Epithelial cell of esophagus (primary cell): ENCODE measurements at regions not wholly inside any gene's neighbourhood (a gene's known extent, or its start where the extent isn't known, plus 50 kb on each side); places are given as distances from the start of the nearest gene placed in this dataset.
A peak's percentile ranks its signal among the peaks of the same experiment; 100 is the strongest.
"Not testable (repeated sequence)": the region's sequence is repeated elsewhere in the genome, so short reads cannot be mapped to it uniquely, and the experiment has no call there.

Experiments
- DNase-seq: peaks from one replicate; pipeline ENCODE4 v3.0.0; 2010; ENCODE audit warnings: low read depth
- H3K4me3 ChIP-seq: 2 replicates; pipeline ENCODE4 v1.5.1; 2011; ENCODE audit warnings: mild to moderate bottlenecking, low read length, control low read depth
- TF ChIP-seq, protein P1 (sequence below): IDR thresholded peaks from 2 replicates; pipeline ENCODE4 v1.5.1; 2011; ENCODE audit warnings: low read depth, mild to moderate bottlenecking, low read length, control low read depth, inconsistent platforms; ENCODE audit not compliant: insufficient read depth; ENCODE audit errors: missing control alignments

DNA sequence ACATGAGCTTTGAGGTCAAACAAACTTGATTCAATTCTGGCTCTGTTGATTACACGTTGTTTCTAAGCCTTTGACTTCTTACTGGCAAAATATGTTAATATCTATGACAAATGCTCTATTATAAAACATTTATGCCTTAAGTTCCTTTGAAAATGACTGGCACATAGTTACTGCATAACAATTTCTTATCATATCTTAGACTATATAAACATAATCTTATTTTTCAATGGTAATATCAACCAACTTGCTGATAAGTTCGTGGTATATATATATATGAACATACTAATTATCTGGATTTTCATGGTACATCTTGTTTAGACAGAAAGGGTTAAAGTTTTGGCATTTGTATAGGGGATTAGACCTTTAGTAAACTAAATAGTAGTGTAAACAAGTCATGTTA, 645.6 kb upstream of the ZNF804A start:
- no peak for DNase-seq
- TF ChIP-seq, protein P1, sequence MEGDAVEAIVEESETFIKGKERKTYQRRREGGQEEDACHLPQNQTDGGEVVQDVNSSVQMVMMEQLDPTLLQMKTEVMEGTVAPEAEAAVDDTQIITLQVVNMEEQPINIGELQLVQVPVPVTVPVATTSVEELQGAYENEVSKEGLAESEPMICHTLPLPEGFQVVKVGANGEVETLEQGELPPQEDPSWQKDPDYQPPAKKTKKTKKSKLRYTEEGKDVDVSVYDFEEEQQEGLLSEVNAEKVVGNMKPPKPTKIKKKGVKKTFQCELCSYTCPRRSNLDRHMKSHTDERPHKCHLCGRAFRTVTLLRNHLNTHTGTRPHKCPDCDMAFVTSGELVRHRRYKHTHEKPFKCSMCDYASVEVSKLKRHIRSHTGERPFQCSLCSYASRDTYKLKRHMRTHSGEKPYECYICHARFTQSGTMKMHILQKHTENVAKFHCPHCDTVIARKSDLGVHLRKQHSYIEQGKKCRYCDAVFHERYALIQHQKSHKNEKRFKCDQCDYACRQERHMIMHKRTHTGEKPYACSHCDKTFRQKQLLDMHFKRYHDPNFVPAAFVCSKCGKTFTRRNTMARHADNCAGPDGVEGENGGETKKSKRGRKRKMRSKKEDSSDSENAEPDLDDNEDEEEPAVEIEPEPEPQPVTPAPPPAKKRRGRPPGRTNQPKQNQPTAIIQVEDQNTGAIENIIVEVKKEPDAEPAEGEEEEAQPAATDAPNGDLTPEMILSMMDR: no peak
- H3K4me3 ChIP-seq: no peak overlapping the region

DNA sequence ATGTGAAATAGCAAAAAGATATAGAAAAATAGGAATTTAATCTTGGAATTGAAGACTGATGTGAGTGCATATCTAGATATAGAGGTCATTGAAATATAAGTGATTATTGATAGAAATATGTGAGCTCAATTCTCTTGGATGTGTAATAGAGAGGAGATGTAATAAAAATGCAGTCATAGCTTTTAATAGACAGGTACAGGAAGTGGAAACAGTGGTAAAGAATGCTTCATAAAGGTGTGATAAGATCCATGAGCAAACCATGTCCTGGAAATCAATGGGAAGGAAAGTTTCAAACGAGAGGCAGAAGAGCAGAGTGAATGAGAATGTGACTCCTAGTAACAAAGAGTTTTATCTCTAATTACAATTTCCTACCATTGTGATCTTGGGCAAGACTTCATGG, 634.7 kb upstream of the ZNF804A start:
- TF ChIP-seq, protein P1: no peak
- no peak for DNase-seq
- H3K4me3 ChIP-seq: no peak overlapping the region

DNA sequence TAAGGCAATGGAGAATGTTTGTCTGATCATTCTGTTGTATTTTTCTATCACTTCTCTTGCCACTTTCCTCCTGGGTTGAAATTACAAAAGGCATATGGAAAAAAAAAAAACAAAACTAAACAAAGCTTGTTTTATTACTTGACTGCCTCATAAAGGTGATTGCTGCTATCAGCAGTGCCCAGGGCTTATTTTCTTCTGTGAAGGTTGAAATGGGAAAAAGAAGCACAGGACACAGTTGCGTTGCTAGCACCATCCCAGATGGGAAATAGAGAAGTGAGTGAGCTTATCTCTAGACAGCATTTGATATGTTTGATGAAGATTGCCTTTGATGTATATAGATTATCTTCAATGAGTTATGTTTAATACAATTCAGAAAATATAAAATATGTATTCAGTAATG, 633.8 kb upstream of the ZNF804A start:
- no peak overlapping the region for H3K4me3 ChIP-seq
- TF ChIP-seq, protein P1: no peak
- no peak for DNase-seq

DNA sequence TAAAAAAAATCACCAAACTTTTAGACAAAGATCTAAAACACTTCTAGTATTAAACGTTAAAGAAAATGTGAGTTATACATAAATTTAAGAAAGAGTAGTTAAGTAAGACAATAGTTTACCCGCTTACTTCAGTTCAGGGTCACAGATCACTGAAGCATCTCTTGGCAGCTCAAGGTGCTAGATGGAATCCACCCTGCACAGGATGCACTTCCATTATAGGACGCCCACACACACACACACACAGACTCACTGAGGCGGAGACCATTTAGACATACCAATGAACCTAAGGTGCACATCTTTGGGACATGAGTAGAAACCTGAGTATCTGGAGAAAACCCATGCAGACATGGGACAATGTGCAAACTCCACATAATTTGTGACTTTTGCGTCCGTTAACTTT, 630.6 kb upstream of the ZNF804A start:
- TF ChIP-seq, protein P1: no peak
- DNase-seq: no peak
- H3K4me3 ChIP-seq: no peak overlapping the region

DNA sequence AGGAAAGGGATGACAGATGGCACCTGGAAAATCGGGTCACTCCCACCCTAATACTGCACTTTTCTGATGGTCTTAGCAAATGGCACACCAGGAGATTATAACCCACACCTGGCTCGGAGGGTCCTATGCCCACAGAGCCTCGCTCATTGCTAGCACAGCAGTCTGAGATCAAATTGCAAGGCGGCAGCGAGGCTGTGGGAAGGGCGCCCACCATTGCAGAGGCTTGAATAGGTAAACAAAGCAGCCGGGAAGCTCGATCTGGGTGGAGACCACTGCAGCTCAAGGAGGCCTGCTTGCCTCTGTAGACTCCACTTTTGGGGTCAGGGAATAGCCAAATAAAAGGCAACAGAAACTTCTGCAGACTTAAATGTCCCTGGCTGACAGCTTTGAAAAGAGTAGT, 622.7 kb upstream of the ZNF804A start:
- DNase-seq, H3K4me3 ChIP-seq: not testable (repeated sequence)

DNA sequence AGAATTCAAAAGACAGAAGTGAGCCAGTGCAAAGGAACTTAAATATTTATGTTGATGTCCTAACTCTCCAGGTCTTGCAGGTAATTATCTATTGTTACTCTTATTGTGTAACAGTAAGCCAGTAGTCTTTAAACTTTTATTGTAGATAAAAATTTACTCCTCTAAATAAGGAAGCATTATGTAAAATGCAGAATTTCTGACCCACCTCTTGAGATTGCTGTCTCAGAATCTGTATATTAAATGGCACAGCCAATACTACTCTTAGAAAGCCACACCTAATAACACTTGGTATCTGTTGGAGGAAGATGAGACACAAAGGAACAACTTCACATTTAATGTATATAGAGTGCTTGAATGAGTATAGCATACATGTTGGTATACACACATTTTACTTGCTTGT, 613.5 kb upstream of the ZNF804A start:
- TF ChIP-seq, protein P1: no peak
- no peak overlapping the region for H3K4me3 ChIP-seq
- no peak for DNase-seq

DNA sequence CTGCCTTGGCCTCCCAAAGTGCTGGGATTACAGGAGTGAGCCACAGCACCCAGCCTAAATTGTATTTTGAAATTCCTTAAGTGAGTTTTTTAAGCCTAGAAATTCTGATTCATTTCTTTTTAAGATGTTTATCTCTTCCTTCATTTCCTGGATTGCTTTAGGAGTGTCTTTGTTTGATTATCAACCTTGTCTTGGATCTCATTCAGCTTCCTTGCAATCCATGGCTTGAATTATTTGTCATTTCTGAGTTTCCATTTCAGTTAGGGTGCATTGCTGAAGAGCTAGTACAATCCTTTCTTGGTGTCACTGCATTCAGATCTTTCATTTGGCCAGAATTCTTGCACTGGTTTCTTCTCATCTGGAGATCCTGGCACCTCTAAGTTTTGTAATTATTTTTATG, 606.4 kb upstream of the ZNF804A start:
- TF ChIP-seq, protein P1: no peak
- no peak for DNase-seq
- H3K4me3 ChIP-seq: no peak overlapping the region

DNA sequence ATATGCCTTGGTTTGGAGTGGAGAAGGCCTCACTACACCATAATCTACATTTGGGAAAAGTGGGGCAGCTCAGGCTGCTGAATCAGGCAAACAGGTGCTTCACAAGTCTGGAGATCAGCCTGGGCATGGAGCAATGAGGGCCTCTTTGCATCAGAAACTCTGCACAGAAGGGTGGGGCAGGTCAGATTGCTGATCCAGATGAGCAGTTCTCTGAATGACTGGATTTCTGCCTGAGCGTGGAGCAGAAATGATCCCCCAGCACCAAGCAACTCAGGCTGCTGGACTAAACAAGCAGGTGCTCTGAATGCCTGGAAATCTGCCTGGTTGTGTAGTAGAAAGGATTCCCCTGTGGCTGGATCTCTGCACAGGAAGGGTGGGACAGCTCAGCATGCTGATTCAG, 605.3 kb upstream of the ZNF804A start:
- DNase-seq: peak; percentile 18
- TF ChIP-seq, protein P1: no peak
- H3K4me3 ChIP-seq: no peak overlapping the region
